Right cardiac atrium (tissue), 5 donors: ENCODE measurements at regions not wholly inside any gene's neighbourhood (a gene's known extent, or its start where the extent isn't known, plus 50 kb on each side); places are given as distances from the start of the nearest gene placed in this dataset.

Experiments
- ATAC-seq, 2 donors: fragments of 200-7000 bp; cut with Tn5 transposase; one replicate each; pipeline versions ENCODE4 v1.8.0 to v1.9.1; 2020; ENCODE audit warnings: moderate library complexity in 2 of 2, mild to moderate bottlenecking in 1 of 2
- DNase-seq, 3 donors: peaks; one replicate each; pipeline ENCODE4 v3.0.0-alpha.2; 2020
- H3K27ac ChIP-seq: one replicate; pipeline ENCODE4 v1.5.1; 2013; ENCODE audit warnings: mild to moderate bottlenecking, low read length, control low read depth, moderate library complexity
- H3K27me3 ChIP-seq: one replicate; pipeline ENCODE4 v1.6.1; 2013; ENCODE audit not compliant: control insufficient read depth, insufficient read depth
- H3K4me1 ChIP-seq: one replicate; pipeline ENCODE4 v1.6.1; 2013; ENCODE audit warnings: low read length; ENCODE audit not compliant: control insufficient read depth, insufficient read depth
- H3K4me3 ChIP-seq: one replicate; pipeline ENCODE4 v1.5.1; 2013; ENCODE audit warnings: low read length, control low read depth
- H3K9me3 ChIP-seq: one replicate; pipeline ENCODE4 v1.6.1; 2013; ENCODE audit warnings: low read length; ENCODE audit not compliant: control insufficient read depth
- WGBS: extraction: QIAGEN DNeasy Blood & Tissue Kit; methylation state at CpG from one replicate; pipeline ENCODE4 v1.1.7; 2013; 5-methylcytosine and 5-hydroxymethylcytosine counted together
- intact Hi-C, 4 donors: fragments of 100-400 bp; cut with DNase I; formaldehyde crosslinking; loops; one replicate each; pipeline versions ENCODE4 v1.11.0 to v1.14.0; 2022 to 2023
- donor health status: healthy with polysubstance abuse.
- donor health status: DM: no; HTN: yes; CAD: no.
- donor health status: DM: no; HTN: no; CAD: no.
- donor health status: DM: no; HTN: yes; CAD: no; lungs with severe emphysema.
- donor health status: DM: yes; HTN: yes; CAD: no.

GRCh38 chr13:80584785-80585184 is 243.9 kb upstream of the SPRY2 start:
- Histone ChIP-seq H3K4me1 (no peaks in the 10 kb centered on the region), H3K4me3 (no peak overlapping the region), H3K27me3 (no peaks in the 10 kb centered on the region), H3K27ac (no peak overlapping the region), H3K9me3 (no peaks in the 10 kb centered on the region)
- WGBS, result 73% methylated on average over 1 of the region's 1 CpG
- ATAC-seq (no peak), DNase-seq (no peak)
- intact Hi-C loops, result no loop called here

- Histone ChIP-seq H3K27me3 (no peaks in the 10 kb centered on the region), H3K4me1 (no peaks in the 10 kb centered on the region), H3K9me3 (no peaks in the 10 kb centered on the region), H3K27ac (no peak overlapping the region), H3K4me3 (no peak overlapping the region)
- intact Hi-C loops, result no loop called here
- DNase-seq (no peak), ATAC-seq (no peak)
Observed at GRCh38 chr13:80584306-80584705, 243.4 kb upstream of the SPRY2 start.

- intact Hi-C loops, result no loop called here
- Histone ChIP-seq H3K4me3 (no peak overlapping the region), H3K27me3 (no peaks in the 10 kb centered on the region), H3K4me1 (peaks cover 2% of the 10 kb centered on the region), H3K27ac (no peak overlapping the region), H3K9me3 (no peaks in the 10 kb centered on the region)
- WGBS, result 85% methylated on average over 10 of the region's 10 CpGs
- no peak for ATAC-seq
- peak in 1 of 3 donors; percentile 16 for DNase-seq
Observed at GRCh38 chr13:80577926-80578670, 237.2 kb upstream of the SPRY2 start.

GRCh38 chr13:80577285-80577684 is 236.4 kb upstream of the SPRY2 start:
- no peak for DNase-seq
- ATAC-seq, result no peak
- Histone ChIP-seq H3K27ac (no peak overlapping the region), H3K4me3 (no peak overlapping the region), H3K4me1 (peaks cover 2% of the 10 kb centered on the region), H3K27me3 (no peaks in the 10 kb centered on the region), H3K9me3 (no peaks in the 10 kb centered on the region)
- WGBS, result 63% methylated on average over 5 of the region's 5 CpGs
- intact Hi-C loops, result no loop called here

GRCh38 chr13:80574113-80574850 is 233.4 kb upstream of the SPRY2 start:
- no peaks in the 10 kb centered on the region for H3K9me3 ChIP-seq
- peaks cover 2% of the 10 kb centered on the region for H3K4me1 ChIP-seq
- ATAC-seq, result no peak
- no peaks in the 10 kb centered on the region for H3K27me3 ChIP-seq
- 48% methylated on average over 6 of the region's 6 CpGs for WGBS
- no peak for DNase-seq
- no peak overlapping the region for H3K27ac ChIP-seq
- intact Hi-C loops, result no loop called here
- no peak overlapping the region for H3K4me3 ChIP-seq

GRCh38 chr13:80572923-80573316 is 232.0 kb upstream of the SPRY2 start:
- intact Hi-C loops, result no loop called here
- peaks cover 2% of the 10 kb centered on the region for H3K4me1 ChIP-seq
- no peak for ATAC-seq
- 85% methylated on average over 5 of the region's 5 CpGs for WGBS
- H3K27ac ChIP-seq, result no peak overlapping the region
- H3K9me3 ChIP-seq, result no peaks in the 10 kb centered on the region
- H3K27me3 ChIP-seq, result no peaks in the 10 kb centered on the region
- no peak overlapping the region for H3K4me3 ChIP-seq
- no peak for DNase-seq

- H3K9me3 ChIP-seq, result no peaks in the 10 kb centered on the region
- no peaks in the 10 kb centered on the region for H3K27me3 ChIP-seq
- H3K4me1 ChIP-seq, result peaks cover 2% of the 10 kb centered on the region
- no peak for ATAC-seq
- intact Hi-C loops, result no loop called here
- no peak overlapping the region for H3K4me3 ChIP-seq
- no peak overlapping the region for H3K27ac ChIP-seq
- no peak for DNase-seq
- 73% methylated on average over 4 of the region's 4 CpGs for WGBS
Observed at GRCh38 chr13:80572308-80572922, 231.5 kb upstream of the SPRY2 start.

- no peak overlapping the region for H3K27ac ChIP-seq
- no peaks in the 10 kb centered on the region for H3K9me3 ChIP-seq
- WGBS, result 59% methylated on average over 4 of the region's 4 CpGs
- DNase-seq (peak in 1 of 3 donors; percentile 22), ATAC-seq (peak; percentile 57 to 71)
- H3K27me3 ChIP-seq, result no peaks in the 10 kb centered on the region
- no peak overlapping the region for H3K4me3 ChIP-seq
- intact Hi-C loops, result no loop called here
- peaks cover 2% of the 10 kb centered on the region for H3K4me1 ChIP-seq
Observed at GRCh38 chr13:80571346-80572307, 230.7 kb upstream of the SPRY2 start.

- H3K27me3 ChIP-seq, result no peaks in the 10 kb centered on the region
- 59% methylated on average over 4 of the region's 4 CpGs for WGBS
- H3K4me3 ChIP-seq, result no peak overlapping the region
- intact Hi-C loops, result no loop called here
- no peaks in the 10 kb centered on the region for H3K9me3 ChIP-seq
- H3K4me1 ChIP-seq, result no peaks in the 10 kb centered on the region
- ATAC-seq (no peak), DNase-seq (no peak)
- H3K27ac ChIP-seq, result no peak overlapping the region
Observed at GRCh38 chr13:80563439-80563838, 222.5 kb upstream of the SPRY2 start.

GRCh38 chr13:80562433-80563156 is 221.7 kb upstream of the SPRY2 start:
- intact Hi-C loops, result no loop called here
- DNase-seq, result no peak
- H3K4me1 ChIP-seq, result no peaks in the 10 kb centered on the region
- no peak overlapping the region for H3K4me3 ChIP-seq
- ATAC-seq, result no peak
- no peak overlapping the region for H3K27ac ChIP-seq
- no peaks in the 10 kb centered on the region for H3K27me3 ChIP-seq
- WGBS, result 51% methylated on average over 4 of the region's 4 CpGs
- H3K9me3 ChIP-seq, result no peaks in the 10 kb centered on the region
